ENCODE measurements at regions not wholly inside any gene's neighbourhood (a gene's known extent, or its start where the extent isn't known, plus 50 kb on each side); places are given as distances from the start of the nearest gene placed in this dataset.

DNA sequence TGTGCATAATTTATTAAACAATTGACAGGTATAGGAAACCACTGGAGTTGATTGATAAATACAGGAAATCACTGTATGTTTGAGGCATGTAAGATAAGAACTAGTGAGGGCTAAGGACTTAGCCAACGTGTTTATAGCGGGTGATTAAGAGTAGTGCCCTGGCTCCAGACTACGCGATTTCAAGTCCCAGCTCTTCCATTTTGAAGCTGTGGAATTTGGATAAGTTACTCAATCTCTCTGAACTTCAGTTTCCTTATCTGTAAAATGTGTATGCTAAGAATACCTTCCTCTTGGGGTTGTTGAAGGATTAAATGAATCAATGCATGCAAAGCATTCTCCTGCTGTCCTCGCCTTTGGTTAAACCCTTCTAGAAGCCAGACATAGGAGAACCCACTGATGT is 143.3 kb upstream of the GJB5 start:
- TF ChIP-seq EZH2 (IDR thresholded peaks at IDR 0.05) (no peak), CTCF (IDR thresholded peaks at IDR 0.05 in 2 of 3, conservative IDR thresholded peaks at IDR 0.05 in 1 of 3; ENCODE audit: borderline replicate concordance in 1 of 3, insufficient read depth in 1 of 3, low read depth in 2 of 3, low read length in 2 of 3) (no peak), POLR2AphosphoS5 (IDR thresholded peaks at IDR 0.05; ENCODE audit: low read depth, low read length) (no peak), SIN3A (IDR thresholded peaks at IDR 0.05; ENCODE audit: low read depth) (no peak)

All from HCT116 (cell line).